ENCODE measurements at regions not wholly inside any gene's neighbourhood (a gene's known extent, or its start where the extent isn't known, plus 50 kb on each side); places are given as distances from the start of the nearest gene placed in this dataset.

DNA sequence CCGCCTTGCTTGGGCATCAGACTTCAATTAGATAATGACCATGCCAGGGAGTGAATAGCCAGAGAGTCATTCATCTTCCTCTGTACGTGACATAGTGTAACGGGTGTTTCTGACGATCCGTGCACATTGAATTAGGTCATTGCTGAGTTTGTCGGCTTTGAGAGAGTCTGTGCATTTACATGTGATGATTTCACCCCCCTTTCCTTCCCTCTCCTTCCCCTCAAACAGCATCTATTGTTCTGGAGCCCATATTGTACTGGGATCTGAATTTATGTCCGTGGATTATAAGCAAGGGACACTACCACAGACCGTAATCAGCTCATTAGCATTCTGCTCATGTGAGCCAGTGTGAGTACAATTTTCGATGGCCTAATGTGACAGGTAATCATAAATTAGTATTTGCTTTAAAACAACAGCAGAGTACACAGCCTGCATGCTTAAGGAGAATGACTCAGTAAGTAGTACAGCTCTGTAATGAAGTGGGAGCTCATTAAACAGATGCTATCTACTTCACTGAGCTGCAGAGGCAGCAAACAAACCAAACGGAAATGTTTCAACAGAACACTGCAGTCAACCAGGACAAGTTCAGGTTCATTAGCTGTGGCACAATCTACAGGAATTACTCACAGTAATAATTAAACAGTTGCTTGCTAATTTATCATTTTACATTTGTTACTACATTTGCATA is 302.1 kb downstream of the CSNK1G3 start:
- peak; percentile 58 to 70 for DNase-seq

DNA sequence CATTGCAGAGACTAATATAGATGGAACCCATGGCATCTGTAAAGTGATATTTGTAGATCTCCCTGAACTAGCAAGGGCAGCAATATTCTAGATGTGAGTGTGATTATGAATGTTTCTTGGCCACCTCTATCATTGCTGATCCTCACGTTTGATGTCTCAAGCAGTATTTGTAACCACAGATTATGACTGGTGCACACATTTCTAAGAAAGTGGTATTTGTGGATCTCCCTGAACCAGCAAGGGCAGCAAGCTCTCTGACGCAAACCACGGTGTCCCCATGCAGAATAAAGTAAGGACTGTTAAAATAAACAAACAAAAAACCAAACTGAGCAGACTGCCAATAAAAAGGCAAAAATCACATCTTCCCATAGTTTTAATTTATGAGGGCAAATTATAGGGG is 301.3 kb downstream of the CSNK1G3 start:
- no peak for DNase-seq

DNA sequence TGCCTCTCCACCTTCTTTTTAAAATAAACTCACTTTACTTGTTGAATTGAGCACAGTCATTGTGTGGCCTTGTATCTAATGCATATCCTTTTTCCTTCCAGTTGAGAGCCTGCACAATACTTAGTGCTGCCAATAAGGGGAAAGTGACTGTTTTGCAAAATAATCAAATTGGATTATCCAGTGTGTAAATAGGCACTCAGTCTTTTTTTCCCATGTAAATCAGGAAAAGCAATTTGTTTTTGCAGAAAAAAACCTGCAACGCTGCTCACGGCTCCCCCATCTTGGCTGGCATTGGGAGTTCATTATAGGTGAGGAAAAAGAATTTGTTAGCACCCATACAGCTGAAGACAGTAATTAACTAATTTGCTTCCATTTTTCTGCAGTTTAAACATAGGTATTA is 299.9 kb downstream of the CSNK1G3 start:
- no peak for DNase-seq

DNA sequence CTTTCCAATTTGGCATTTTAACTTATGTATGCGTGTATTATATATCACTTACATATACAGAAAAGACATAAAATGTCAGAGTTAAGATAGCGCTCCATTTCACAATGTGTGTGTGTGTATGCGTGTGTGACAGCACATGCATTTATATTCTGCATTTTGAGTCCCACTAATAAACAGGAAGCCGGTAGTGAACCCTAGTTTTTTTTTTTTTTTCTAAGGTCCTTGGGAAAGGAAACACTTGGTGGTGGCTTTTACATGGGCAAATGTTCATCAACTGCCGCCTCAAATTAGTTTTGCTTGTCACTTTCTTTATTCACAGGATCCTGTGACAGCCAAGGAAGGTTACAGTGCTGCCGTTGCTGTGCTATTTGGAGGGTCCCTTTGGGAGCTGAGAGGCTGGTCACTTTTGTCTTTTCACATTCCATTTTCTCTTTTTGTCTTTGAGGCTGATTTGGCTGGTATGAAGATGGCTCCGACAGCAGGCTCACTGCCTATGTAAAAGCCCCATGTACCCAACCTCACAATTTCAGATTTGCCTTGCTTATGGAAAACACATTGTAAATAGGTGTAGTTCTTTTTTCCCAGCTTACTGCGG is 298.9 kb downstream of the CSNK1G3 start:
- DNase-seq: no peak

DNA sequence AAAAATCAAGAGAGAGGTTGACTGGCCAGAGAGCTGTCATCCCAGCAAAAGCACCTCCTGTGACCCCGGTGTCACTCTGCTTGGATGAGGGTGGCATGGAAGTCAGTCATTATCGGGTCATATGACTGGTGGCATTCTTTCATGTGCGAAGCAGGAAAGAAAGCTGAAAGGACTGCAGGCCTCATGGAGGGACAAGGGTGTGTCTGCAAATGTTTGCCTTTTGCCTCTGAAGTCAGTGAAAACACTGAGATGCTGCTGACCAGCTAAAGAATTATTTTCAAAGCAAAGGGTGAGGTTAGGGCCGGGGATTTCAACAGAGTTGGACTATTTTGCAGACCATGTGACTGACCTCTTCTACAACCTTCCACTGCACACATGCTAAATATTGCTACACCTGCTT is 298.3 kb downstream of the CSNK1G3 start:
- DNase-seq: peak in 1 of 2 donors; percentile 26

DNA sequence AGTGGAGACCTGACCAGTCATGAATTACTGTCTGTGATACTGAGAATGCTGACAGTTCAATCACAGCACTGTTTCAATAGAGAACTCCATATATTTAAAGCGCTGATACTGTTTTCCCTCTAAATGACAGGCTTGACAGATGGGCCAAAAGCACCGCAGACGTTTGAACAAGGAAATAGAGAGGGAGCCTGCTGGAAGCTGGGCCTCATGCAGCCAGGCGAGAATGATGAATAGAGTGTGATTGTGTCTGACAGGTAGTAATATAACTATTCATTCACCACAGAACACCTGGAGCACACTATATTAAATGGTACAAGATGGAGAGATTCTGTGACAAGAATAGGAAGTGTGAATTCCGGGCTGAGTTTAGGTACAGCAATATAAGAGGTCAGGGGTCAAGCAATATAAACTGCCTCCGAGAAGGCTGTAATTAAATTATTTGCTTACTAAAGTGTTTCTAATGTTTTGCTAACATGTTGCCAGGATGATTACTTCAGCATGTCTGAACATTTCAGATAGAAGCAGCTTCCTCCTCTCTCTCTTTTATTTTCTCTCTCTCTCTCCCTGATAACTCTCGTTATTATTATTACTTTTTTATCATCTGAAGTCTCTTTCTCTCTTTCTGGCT is 297.7 kb downstream of the CSNK1G3 start:
- peak; percentile 29 to 49 for DNase-seq

DNA sequence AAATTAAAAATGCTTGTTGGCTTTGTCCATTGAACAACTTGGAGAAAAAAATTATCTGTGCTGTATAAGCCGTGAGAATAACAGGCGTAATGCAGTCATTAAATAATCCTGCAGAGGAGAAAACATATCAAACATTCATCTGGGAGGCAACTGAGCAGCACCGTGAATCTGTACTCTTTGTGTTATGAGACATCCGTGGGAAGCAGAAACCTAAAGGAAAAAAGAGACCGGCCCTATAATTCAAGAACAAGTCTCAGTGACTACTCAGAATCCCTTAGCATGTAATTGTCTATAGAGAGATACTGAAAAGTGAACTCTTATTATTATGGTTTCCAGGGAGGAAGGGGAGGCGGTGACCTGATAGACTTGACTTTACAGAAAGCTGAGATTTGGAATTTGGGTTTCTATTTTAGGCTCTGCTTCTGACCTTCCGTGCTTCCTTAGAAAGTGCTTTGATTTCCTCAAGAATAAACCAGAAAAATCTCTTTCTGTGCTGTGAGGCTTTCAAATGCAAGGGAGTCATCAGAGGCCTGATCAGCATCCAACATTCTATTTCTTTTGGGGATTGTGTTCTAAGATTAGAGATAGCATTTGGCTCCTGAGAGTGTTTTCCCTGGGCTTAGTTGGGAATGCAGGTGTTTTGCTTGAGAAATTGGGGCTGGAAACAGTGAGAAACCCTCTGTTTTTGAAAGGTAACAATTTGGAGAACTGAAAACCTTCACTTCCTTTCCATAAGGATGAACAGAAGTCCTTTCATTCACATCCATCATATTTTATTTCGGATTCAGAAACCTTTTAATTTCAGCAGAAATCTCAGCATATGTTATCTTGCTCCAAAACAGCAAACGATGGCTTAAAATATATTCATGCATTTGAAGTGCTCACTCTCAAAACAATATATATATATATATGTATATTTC is 296.7 kb downstream of the CSNK1G3 start:
- DNase-seq: no peak

DNA sequence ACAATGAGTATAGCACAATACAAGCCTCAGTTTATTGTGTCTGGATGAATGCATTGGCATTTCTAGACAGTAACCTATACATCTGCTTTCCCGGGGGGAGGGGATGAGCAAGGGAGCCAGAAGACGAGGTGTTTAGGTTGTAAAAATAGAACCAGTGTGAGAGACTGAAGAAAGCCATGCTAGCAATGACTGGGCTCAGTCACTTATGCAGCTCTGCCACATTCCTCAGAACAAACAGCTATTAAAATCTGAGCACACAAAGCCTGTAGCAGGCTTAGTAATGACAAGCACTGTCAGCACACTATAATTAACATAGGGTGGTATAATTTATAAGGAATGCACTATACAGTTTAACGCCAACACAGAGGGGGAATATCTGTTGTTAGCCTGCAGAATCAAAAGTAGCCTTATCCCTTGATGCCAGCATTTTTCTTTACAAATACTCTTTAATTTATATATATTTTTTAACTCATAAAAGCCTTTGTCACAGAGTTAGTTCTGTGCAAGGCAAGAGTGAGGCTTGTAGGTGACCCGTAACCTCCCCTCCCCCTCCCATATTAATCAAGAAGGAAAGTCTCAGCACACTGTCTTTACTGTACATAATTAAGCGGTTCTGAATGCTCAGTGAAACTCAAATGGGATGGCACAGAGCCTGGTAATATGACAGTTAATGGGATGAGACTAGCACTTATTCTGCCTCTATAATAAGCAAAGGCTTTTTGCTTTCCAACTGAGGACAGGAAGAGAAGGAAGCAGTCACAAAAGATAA is 295.4 kb downstream of the CSNK1G3 start:
- no peak for DNase-seq

DNA sequence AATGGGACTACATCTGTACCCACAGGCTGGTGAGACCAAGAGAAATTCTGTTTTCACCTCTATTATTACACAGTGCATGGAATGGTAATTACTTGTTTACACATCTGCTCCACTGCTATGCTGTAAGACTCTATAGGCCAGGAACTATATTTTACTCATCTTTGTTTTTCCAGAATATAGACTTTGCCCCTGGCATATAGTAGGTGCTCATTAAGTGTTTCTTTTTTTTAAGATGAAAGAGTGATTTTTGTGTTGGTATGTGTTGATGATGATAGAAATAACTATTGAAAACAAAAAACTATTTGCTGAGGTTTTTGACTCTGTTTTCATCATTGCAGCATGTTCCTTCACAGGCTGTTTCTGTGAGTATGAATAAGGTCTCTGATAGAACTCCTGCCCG is 294.7 kb downstream of the CSNK1G3 start:
- no peak for DNase-seq

DNA sequence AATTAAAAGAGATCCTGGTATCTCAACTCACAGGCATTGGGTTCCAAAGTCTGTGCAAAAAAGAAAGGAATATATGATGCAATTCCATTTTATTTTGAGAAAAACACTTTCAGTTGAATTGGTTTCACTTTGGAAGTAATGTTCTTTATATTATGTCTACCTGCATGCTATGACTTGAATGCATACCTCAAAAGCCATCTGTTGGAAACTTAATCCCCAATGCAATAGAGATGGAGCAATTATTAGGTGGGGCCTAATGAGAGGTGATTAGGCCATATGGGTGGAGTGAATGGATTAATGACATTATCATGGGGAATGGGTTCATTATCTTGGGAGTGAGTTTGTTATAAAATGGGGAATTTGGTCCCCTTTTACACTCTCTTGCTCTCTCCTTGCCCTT is 293.3 kb downstream of the CSNK1G3 start:
- no peak for DNase-seq

DNA sequence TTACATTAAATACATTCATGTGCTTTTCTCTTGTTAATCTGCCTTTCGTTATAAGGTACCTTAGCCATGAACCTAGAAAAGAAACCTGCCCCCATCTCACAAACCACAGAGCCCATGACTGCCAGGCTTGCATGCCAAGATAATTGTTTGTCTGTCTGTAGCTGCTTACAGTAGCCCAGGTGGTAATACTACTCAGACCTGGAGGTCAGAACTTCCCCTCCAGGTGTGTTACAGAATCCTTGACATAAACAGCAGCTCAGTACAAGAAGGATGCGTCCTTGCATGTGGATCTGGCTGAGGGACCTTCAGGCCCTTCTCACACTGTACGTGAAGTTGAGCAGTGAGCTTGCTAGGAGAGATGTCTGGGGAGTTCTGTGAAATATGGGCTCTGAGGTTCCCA is 291.4 kb downstream of the CSNK1G3 start:
- no peak for DNase-seq

DNA sequence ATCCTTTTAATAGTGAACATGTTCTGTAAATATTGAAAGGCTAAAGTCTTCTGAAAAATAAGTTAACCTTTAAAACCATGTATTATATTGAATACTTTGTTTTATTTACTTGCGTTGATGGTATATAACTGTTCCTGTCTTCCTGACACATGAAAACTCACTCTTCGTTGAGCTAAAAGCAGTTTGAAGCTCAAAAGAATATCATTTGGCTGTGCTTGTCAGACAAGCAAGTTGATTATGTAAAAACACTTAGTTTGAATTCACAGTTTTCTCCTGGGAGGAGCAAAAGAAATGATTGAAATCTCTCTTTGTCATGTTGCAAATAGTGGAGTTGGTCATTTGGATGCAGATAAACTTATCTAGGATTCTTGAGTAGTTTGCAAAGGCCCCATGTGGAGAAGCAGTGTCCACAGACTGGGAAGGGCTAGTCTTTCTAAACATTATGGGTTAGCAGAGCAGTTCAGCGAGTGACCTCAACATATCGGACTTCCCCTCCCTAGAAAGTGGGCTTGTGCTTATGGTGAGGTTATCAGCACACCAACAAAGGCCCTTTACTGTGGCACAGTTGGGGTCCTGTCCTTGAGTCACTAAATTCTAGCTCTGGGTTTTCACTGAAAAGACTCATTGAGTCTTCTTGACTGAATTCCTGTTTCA is 290.4 kb downstream of the CSNK1G3 start:
- DNase-seq: no peak

DNA sequence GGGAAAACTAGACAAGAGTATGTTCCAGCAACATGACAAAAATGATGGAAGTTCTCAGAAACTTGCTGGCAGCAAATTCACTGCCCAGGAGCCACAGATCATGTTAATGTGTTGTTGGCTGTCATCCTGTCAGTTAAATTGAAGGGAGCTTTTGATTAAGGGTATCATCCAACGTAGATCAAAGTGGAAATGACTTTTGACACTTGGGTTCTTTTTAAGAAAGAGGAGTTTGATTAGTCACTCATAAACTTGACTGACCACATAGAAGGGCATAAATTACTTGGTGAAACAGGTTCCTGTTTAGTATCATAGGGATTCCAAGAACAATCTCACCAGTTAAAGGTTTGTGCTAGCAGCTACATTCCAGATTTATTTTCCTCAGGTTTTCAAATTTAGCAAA is 288.7 kb downstream of the CSNK1G3 start:
- no peak for DNase-seq

DNA sequence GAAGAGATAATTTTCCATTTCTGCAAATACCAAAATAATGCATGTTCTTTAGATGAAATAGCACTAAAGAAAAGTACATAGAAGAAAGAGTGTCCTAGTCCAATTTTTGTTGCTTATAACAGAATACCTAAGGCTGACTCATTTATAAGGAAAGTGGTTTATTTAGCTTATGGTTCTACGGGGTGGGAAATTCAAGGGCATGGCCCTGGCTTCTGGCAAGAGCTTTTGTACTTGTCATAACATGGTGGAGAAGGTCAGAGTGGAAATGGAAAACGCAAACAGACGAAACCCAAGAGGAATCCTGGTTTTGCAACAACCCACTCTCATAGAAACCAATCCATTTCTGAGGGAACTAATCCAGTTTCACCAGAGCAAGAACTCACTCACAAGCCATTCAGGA is 283.7 kb downstream of the CSNK1G3 start:
- no peak for DNase-seq

DNA sequence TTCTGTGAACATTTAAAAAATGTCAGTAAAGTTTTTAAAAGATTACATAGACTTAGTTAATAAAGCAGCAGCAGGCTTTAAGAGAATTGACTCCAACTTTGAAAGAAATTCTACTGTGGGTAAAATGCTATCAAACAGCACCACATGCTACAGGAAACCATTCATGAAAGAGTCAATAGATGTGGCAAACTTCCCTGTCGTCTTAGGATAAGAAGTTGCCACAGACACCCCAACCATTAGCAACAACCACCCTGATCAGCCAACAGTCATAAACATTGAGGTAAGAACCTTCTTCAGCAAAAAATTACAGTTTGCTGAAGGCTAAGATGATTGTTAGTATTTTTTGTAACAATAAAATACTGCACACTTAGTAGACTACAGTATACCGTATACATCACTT is 278.2 kb downstream of the CSNK1G3 start:
- no peak for DNase-seq

DNA sequence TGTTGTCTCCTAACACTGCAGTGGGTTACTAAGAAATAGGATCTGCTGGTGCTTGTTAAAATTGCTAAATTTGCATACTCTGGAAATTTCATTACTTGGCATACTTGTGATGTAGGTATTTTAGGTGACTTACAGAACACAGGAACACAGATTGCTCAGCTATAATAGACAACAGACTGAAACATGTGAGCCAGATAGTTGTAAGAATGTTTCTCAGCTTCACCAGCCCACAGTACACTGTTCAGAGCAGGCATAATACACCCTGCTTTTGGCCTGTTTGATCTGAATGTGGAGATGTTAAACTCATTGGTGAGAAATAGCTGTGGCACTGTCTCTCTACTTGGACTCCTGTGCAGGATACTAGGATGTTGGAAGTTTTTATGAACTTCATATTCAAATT is 275.7 kb downstream of the CSNK1G3 start:
- no peak for DNase-seq

DNA sequence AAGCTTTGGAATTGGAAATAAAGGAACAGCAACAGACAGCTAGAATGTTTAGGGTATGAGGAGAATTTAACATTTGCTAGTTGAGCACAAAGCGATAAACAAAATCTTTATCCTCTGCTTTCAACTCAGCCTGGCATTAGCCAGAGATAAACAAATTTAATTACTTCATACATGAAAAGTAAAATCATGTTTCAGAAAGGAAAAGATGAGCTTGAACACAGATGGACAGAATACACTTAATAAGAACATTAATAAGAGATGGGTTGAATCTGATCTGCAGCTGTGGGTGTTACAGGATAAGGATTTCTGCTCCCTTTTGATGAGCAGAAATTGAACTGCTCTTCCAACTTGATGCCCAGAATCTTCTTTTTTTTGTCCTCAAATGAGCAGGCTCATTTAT is 275.2 kb downstream of the CSNK1G3 start:
- no peak for DNase-seq

DNA sequence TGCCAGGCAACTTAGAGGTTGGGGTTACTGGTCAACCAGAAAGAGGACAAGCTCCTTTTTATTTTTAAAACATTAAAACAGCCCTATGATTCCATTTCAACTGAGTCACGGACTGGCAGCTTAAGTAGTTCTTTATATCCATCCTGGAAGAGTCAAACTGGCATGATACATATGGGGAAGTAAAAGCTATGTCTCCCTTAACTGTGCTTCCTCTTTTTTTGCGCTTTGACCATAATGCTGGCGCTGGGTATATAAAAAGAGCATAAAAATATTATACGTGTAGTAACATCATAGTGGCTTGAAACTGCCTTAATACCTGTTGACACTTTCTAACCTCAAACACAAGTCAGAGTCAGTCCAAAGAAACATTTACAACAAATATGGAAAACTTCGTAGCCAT is 274.4 kb downstream of the CSNK1G3 start:
- DNase-seq: no peak

DNA sequence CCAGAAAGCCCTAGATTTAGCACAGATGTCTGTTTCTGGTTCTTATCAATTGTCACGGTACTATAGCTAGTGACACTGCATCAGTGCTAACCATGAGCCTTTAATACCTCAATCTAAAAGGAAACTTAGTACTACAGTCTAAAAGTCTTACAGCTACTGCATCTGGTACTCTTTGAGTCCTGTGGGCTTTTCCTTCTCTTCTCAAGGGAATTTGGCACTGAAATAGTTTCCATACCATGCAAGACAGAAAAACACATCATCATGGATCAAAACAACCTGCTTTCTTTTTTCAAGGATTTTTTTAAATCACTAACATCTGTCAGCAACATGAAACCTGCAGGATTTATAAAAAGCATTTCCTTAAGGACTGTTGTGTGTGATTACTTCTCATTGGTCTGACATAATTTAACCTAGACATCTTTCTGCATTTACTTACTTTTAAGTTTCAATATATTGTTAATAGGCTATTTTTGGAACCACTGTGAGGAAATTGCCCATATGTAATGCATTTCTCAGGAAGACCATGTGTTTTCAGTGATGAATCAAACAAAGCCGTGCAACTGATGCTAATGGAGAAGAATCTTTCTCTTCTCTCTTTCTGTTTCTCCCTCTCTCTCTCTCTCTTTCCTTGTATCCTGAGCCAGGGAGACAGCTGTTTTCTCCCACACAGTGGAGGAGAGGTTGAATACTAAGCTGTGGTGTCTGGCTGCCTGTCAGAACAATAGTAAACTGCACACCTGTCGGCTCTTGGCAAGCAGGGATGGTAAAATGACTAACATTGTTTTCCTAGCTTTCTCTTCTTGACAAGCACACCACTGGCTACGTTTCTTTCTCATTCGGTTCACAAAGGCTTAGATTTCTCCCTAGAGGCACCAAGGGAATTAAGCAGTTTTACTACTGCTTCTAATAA is 273.4 kb downstream of the CSNK1G3 start:
- DNase-seq: peak in 1 of 2 donors; percentile 10

DNA sequence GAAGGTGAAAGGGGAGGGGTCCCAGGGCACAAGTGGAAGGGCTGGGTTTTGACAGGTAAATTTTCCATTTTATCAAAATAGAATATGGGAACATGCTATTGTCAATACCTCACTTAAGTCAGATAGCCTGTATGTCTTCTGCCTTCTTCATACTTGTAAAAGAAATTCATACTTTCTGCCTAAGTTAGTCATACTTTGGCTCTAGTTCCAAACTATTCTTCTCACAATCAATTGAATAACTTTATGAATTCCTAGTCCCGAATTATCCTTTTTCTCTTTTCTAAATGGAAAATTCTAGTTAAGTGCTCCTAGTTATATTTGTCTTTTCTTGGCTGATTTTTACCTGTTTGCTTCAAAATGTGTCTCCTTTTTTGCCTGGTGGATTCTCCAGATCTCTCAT is 271.4 kb downstream of the CSNK1G3 start:
- no peak for DNase-seq
